Fibroblast of lung (primary cell): ENCODE measurements at regions not wholly inside any gene's neighbourhood (a gene's known extent, or its start where the extent isn't known, plus 50 kb on each side); places are given as distances from the start of the nearest gene placed in this dataset.

Source experiments
- EZH2 ChIP-seq: IDR thresholded peaks from 2 replicates; pipeline ENCODE4 v1.5.1; 2012; ENCODE audit warnings: low read length, control low read depth, mild to moderate bottlenecking; ENCODE audit errors: missing control alignments
- TF ChIP-seq, protein P1 (sequence below), 2 donors: IDR thresholded peaks in 1 of 2; conservative IDR thresholded peaks in 1 of 2; 1 replicate in 1 of 2; 2 replicates in 1 of 2; pipeline ENCODE4 v1.5.1; 2011 to 2012; ENCODE audit warnings: low read length in 2 of 2, control low read depth in 1 of 2, inconsistent platforms in 1 of 2, low read depth in 1 of 2, mild to moderate bottlenecking in 1 of 2

DNA sequence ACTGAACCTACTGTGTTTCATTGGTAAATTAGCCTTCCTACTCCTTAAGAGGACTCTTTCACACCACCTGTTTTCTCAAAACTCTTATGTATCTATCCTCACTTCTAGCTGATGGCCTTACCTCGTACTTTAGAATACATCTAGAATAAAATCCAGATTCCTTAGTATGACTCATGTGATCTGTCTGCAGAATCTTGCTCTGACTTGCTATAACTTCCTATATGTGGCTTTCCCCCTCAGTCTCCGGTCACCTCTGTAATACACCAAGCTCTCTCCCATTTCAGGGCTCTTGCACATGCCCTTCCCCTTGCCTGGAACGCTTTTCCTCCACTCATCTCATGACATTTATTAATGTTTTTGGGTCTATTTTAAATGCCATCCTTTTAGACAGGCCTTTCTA is 95.6 kb upstream of the LHCGR start:
- TF ChIP-seq, protein P1, sequence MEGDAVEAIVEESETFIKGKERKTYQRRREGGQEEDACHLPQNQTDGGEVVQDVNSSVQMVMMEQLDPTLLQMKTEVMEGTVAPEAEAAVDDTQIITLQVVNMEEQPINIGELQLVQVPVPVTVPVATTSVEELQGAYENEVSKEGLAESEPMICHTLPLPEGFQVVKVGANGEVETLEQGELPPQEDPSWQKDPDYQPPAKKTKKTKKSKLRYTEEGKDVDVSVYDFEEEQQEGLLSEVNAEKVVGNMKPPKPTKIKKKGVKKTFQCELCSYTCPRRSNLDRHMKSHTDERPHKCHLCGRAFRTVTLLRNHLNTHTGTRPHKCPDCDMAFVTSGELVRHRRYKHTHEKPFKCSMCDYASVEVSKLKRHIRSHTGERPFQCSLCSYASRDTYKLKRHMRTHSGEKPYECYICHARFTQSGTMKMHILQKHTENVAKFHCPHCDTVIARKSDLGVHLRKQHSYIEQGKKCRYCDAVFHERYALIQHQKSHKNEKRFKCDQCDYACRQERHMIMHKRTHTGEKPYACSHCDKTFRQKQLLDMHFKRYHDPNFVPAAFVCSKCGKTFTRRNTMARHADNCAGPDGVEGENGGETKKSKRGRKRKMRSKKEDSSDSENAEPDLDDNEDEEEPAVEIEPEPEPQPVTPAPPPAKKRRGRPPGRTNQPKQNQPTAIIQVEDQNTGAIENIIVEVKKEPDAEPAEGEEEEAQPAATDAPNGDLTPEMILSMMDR (conservative IDR thresholded peaks at IDR 0.05 in 1 of 2, IDR thresholded peaks at IDR 0.05 in 1 of 2; ENCODE audit: low read depth in 1 of 2, low read length in 2 of 2), result no peak
- TF ChIP-seq EZH2, result no peak
